ENCODE measurements at regions not wholly inside any gene's neighbourhood (a gene's known extent, or its start where the extent isn't known, plus 50 kb on each side); places are given as distances from the start of the nearest gene placed in this dataset.

DNA sequence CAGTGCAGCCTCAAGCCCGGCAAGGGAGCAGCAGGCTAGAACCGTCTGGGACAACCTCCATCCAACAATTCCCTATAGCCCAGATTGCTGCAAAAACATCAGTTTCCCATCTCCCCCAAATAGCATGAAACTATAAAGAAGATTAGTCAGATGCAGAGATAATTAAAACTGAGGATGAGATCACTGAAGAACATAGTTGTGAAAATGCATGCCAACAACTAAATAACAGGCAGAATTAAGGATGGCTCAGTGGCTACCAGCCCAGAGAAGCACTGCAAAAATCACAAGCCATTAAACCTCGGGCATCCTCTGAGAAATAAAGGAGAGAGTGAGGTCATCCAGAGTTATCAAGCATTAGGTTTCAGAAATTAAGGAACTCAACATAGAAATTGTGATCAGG lies 427.1 kb downstream of the TNS3 start:
- no peak overlapping the region for H3K4me3 ChIP-seq (ENCODE audit: control extremely low read depth in 1 of 5, extremely low read depth in 1 of 5, insufficient read depth in 1 of 5, low read depth in 2 of 5, low read length in 4 of 5)
- Mint-ChIP-seq H3K9me3 (ENCODE audit: insufficient read depth) (no peaks in the 10 kb centered on the region), H3K4me3 (no peak overlapping the region), H3K4me1 (peaks cover 20% of the 10 kb centered on the region), H3K27me3 (no peaks in the 10 kb centered on the region), H3K27ac (no peak overlapping the region)
- peaks cover 13 to 22% of the 10 kb centered on the region in 2 donors for H3K4me1 ChIP-seq (ENCODE audit: control insufficient read depth in 2 of 2, insufficient read depth in 2 of 2, low read length in 2 of 2)
- H3K4me2 ChIP-seq (replicated peaks; ENCODE audit: low read depth, low read length, poor library complexity, severe bottlenecking) = no peak overlapping the region
- H3K27me3 ChIP-seq (replicated peaks in 1 of 4; ENCODE audit: control extremely low read depth in 1 of 4, control insufficient read depth in 3 of 4, insufficient read depth in 4 of 4, low read length in 3 of 4) = peaks cover 0 to 5% (median 0%) of the 10 kb centered on the region in 4 experiments
- POLR2A ChIA-PET = no interaction called here
- no peaks in the 10 kb centered on the region for H4K20me1 ChIP-seq (ENCODE audit: control insufficient read depth, insufficient read depth, low read length, poor library complexity, severe bottlenecking)
- ATAC-seq (ENCODE audit: low read depth) (no peak), DNase-seq (no peak)
- H3K79me2 ChIP-seq (ENCODE audit: control insufficient read depth, insufficient read depth, low read length) = no peaks in the 10 kb centered on the region
- H3K9ac ChIP-seq (ENCODE audit: low read length) = no peak overlapping the region
- peaks cover 0 to 2% (median 2%) of the 10 kb centered on the region in 3 donors for H3K9me3 ChIP-seq (ENCODE audit: control extremely low read depth in 1 of 3, control insufficient read depth in 2 of 3, insufficient read depth in 1 of 3, low read length in 2 of 3)
- no peaks in the 10 kb centered on the region for H3K36me3 ChIP-seq (replicated peaks in 1 of 2; ENCODE audit: control extremely low read depth in 1 of 2, control insufficient read depth in 1 of 2, extremely low read depth in 1 of 2, insufficient read depth in 2 of 2, low read length in 1 of 2)
- no peak for TF ChIP-seq EZH2 (IDR thresholded peaks at IDR 0.05; ENCODE audit: borderline replicate concordance, insufficient read depth, low read depth, low read length, poor library complexity, severe bottlenecking)
- CTCF ChIA-PET = no interaction called here
- no peak overlapping the region for H2AFZ ChIP-seq (ENCODE audit: insufficient read depth, low read depth, low read length, poor library complexity, severe bottlenecking)
- intact Hi-C loops (cut with micrococcal nuclease) = no loop called here
- no CpG with 5 or more reads among the region's 3 CpGs for whole genome bisulfite sequencing (ENCODE audit: insufficient coverage)
- no peak overlapping the region for H3K27ac ChIP-seq (ENCODE audit: low read length in 2 of 2)

DNA sequence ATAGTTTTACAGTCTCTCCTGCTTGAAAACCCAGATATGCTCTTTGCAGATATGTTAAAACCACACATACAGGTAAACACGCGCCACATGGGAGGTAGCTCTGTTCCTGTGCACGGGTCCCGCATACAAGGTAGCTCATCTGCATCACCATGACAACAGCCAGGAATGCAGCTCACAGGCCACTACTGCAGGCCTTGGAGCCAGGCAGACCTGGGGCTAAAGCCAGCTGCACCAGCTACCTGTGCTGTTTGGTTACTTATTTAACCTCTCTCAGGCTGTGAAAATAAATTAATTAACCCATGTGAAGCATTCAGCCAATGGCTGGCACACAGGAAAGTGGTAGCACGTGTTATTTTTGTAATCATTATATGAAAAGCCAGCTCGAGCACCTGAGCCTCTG lies 428.3 kb downstream of the TNS3 start:
- Histone ChIP-seq H3K4me2 (replicated peaks; ENCODE audit: low read depth, low read length, poor library complexity, severe bottlenecking) (no peak overlapping the region), H3K36me3 (replicated peaks in 1 of 2; ENCODE audit: control extremely low read depth in 1 of 2, control insufficient read depth in 1 of 2, extremely low read depth in 1 of 2, insufficient read depth in 2 of 2, low read length in 1 of 2) (no peaks in the 10 kb centered on the region), H3K4me3 (ENCODE audit: control extremely low read depth in 1 of 5, extremely low read depth in 1 of 5, insufficient read depth in 1 of 5, low read depth in 2 of 5, low read length in 4 of 5) (no peak overlapping the region), H2AFZ (ENCODE audit: insufficient read depth, low read depth, low read length, poor library complexity, severe bottlenecking) (no peak overlapping the region), H3K27me3 (replicated peaks in 1 of 4; ENCODE audit: control extremely low read depth in 1 of 4, control insufficient read depth in 3 of 4, insufficient read depth in 4 of 4, low read length in 3 of 4) (peaks cover 0 to 5% (median 0%) of the 10 kb centered on the region in 4 experiments), H4K20me1 (ENCODE audit: control insufficient read depth, insufficient read depth, low read length, poor library complexity, severe bottlenecking) (no peaks in the 10 kb centered on the region), H3K9ac (ENCODE audit: low read length) (no peak overlapping the region), H3K9me3 (ENCODE audit: control extremely low read depth in 1 of 3, control insufficient read depth in 2 of 3, insufficient read depth in 1 of 3, low read length in 2 of 3) (peaks cover 0 to 2% (median 0%) of the 10 kb centered on the region in 3 donors), H3K27ac (ENCODE audit: low read length in 2 of 2) (no peak overlapping the region), H3K4me1 (ENCODE audit: control insufficient read depth in 2 of 2, insufficient read depth in 2 of 2, low read length in 2 of 2) (peaks cover 25 to 34% of the 10 kb centered on the region in 2 donors), H3K79me2 (ENCODE audit: control insufficient read depth, insufficient read depth, low read length) (no peaks in the 10 kb centered on the region)
- ChIA-PET POLR2A (no interaction called here), CTCF (interaction anchor here (1.2 kb wide), 1 partner anchor 28 kb away, joined by 3 read pairs; no protein-coding TSS in a partner anchor)
- no peak for DNase-seq
- Mint-ChIP-seq H3K27me3 (no peaks in the 10 kb centered on the region), H3K9me3 (ENCODE audit: insufficient read depth) (no peaks in the 10 kb centered on the region), H3K4me1 (peaks cover 33% of the 10 kb centered on the region), H3K4me3 (no peak overlapping the region), H3K27ac (no peak overlapping the region)
- intact Hi-C loops (cut with micrococcal nuclease) = no loop called here
- 83% methylated on average over 5 of the region's 6 CpGs for WGBS (ENCODE audit: insufficient coverage)
- TF ChIP-seq EZH2 (IDR thresholded peaks at IDR 0.05; ENCODE audit: borderline replicate concordance, insufficient read depth, low read depth, low read length, poor library complexity, severe bottlenecking) (no peak), CTCF (IDR thresholded peaks at IDR 0.05) (no peak)
- no peak for ATAC-seq (ENCODE audit: low read depth)
